Natural killer cell treated with Interleukin-12 subunit alpha and Interleukin-12 subunit beta and Interleukin-15 and Interleukin-18, amount 100 ng/mL, for 72 hours (primary cell): ENCODE measurements at regions not wholly inside any gene's neighbourhood (a gene's known extent, or its start where the extent isn't known, plus 50 kb on each side); places are given as distances from the start of the nearest gene placed in this dataset.

Experiments
- ATAC-seq, 2 donors: fragments of 150-1000 bp; cut with Tn5 transposase in 1 of 2; sonication (Bioruptor Pico), chemical (Tn5 transposase) in 1 of 2; 2 replicates each; pipeline ENCODE4 v1.10.0; 2021
- DNase-seq: peaks from one replicate; pipeline ENCODE4 v3.0.0; 2022; ENCODE audit warnings: low spot score
- H3K27ac Mint-ChIP-seq, 2 donors: 1 replicate in 1 of 2; 2 replicates in 1 of 2; pipeline ENCODE4 v1.8.0; 2022; ENCODE audit warnings: mixed read lengths in 2 of 2, mild to moderate bottlenecking in 1 of 2, moderate library complexity in 1 of 2
- H3K27me3 Mint-ChIP-seq, 2 donors: 1 replicate in 1 of 2; 2 replicates in 1 of 2; pipeline ENCODE4 v1.8.0; 2022; ENCODE audit warnings: mixed read lengths in 2 of 2
- H3K36me3 Mint-ChIP-seq: one replicate; pipeline ENCODE4 v1.8.0; 2022; ENCODE audit warnings: mixed read lengths
- H3K4me1 Mint-ChIP-seq, 2 donors: 1 replicate in 1 of 2; 2 replicates in 1 of 2; pipeline ENCODE4 v1.8.0; 2022; ENCODE audit warnings: low read depth in 2 of 2, mixed read lengths in 2 of 2, mild to moderate bottlenecking in 1 of 2
- H3K4me3 Mint-ChIP-seq: one replicate; pipeline ENCODE4 v1.8.0; 2022; ENCODE audit warnings: mixed read lengths
- H3K9me3 Mint-ChIP-seq: 2 replicates; pipeline ENCODE4 v1.8.0; 2022; ENCODE audit warnings: mixed read lengths

DNA sequence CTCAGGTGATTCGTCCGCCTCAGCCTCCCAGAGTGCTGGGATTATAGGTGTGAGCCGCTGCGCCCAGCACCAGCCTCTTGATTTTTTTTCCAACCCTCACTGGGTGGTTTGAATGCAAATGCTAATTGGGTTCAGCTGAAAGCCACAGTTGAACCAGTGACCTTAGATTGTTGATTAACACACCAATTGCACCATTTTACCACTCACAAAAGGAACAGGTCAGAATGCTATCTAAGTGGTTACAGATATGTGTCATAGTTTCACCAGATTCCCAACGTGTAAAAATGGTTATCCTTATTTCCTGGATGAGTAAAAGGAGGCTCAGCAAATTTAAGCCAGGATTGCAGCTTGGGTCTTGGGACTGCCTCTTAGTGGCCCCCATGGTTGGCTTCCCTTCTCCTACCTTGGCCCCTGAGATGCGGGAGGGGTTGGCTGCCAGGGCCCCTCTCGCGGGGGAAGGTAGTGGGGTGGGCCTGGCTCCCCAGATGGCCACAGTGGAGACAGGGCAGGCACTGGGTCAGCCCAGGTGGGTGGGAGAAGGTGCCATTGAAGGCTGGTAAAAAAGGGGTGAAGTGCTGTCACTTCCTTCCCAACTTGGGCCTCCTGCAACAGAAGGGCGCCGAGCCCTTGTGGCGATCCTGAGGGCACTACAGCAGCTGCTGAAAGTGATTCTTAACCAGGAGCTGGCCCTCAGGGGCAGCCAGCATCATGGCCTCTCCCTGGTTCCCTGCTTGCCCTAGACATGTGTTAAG is 164.9 kb upstream of the HAAO start:
- Mint-ChIP-seq H3K27ac (no peak overlapping the region), H3K36me3 (no peaks in the 10 kb centered on the region), H3K9me3 (no peaks in the 10 kb centered on the region), H3K4me3 (no peak overlapping the region), H3K27me3 (peaks cover 0 to 3% of the 10 kb centered on the region in 2 donors), H3K4me1 (peaks cover 18% of the 10 kb centered on the region in 2 donors)
- DNase-seq (no peak), ATAC-seq (peak in 1 of 2 donors; percentile 42)

- H3K27me3 Mint-ChIP-seq: peaks cover 0 to 3% of the 10 kb centered on the region in 2 donors
- DNase-seq (no peak), ATAC-seq (no peak)
- H3K27ac Mint-ChIP-seq: no peak overlapping the region
- no peak overlapping the region for H3K4me3 Mint-ChIP-seq
- no peaks in the 10 kb centered on the region for H3K36me3 Mint-ChIP-seq
- H3K4me1 Mint-ChIP-seq: peaks cover 6 to 12% of the 10 kb centered on the region in 2 donors
- H3K9me3 Mint-ChIP-seq: no peaks in the 10 kb centered on the region
Observed at GRCh38 chr2:42954227-42954962, 162.0 kb upstream of the HAAO start.

GRCh38 chr2:42953216-42953615 is 160.8 kb upstream of the HAAO start:
- no peaks in the 10 kb centered on the region for H3K36me3 Mint-ChIP-seq
- no peak overlapping the region for H3K4me3 Mint-ChIP-seq
- ATAC-seq: no peak
- no peak overlapping the region for H3K27ac Mint-ChIP-seq
- no peak for DNase-seq
- H3K27me3 Mint-ChIP-seq: peaks cover 0 to 3% of the 10 kb centered on the region in 2 donors
- H3K4me1 Mint-ChIP-seq: peaks cover 6 to 8% of the 10 kb centered on the region in 2 donors
- H3K9me3 Mint-ChIP-seq: no peaks in the 10 kb centered on the region

DNA sequence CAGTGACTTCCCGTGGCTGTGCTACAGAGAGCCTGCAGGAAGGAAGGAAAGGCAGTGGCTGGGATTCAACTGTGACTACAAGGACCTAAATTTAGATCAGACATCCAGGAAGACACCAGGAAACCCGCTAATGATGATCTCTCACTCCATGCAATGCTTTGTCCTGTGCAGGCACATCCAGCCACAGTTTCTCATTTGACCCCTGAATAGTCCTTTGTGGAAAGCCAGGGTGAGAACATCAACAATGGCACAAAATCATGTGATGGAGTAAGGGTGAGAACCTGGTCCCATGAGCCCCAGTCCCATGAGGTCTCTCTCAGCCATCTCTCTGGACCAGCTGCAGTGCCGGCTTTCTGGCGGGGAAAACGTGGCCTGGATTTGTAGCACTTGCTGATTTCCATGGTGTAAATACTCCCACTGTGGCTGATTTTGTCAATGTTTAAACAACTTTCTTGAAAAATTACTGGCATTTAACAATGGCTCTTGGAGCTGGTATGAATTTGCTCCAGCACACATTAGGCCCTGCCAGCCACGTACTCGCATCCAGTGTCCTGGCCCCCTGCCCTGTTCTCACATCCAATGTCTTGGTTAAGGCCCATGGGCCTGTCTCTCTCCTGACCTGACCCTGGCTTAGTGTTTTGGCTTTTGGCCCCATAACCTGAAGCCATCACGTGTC is 159.0 kb upstream of the HAAO start:
- Mint-ChIP-seq H3K27me3 (peaks cover 0 to 3% of the 10 kb centered on the region in 2 donors), H3K36me3 (no peaks in the 10 kb centered on the region), H3K27ac (no peak overlapping the region), H3K4me1 (peaks cover 4 to 6% of the 10 kb centered on the region in 2 donors), H3K9me3 (no peaks in the 10 kb centered on the region), H3K4me3 (no peak overlapping the region)
- no peak for ATAC-seq
- no peak for DNase-seq

DNA sequence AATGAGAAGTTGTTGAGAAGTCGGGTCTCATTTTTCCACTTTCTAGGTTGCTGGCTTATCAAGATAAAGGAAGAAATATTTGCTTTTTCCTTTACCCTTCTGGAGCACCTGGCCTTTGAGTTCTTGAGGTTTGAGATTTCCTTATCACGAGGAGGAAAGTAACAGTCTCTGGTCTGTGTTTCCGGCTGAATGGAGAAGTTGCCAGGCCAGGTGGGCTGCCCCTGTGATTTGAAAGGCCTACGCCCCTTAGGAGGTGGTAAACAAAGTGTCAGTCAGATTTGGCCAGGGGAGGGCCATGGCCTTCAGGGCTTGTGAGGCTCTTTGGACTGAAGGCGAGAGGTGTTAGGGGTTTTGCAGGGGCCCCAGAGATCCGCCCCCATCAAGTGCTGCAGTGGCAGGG is 156.7 kb upstream of the HAAO start:
- ATAC-seq (no peak), DNase-seq (no peak)
- Mint-ChIP-seq H3K4me3 (no peak overlapping the region), H3K9me3 (no peaks in the 10 kb centered on the region), H3K27ac (no peak overlapping the region), H3K36me3 (no peaks in the 10 kb centered on the region), H3K27me3 (peaks cover 0 to 2% of the 10 kb centered on the region in 2 donors), H3K4me1 (peaks cover 4% of the 10 kb centered on the region in 2 donors)

- H3K36me3 Mint-ChIP-seq: no peaks in the 10 kb centered on the region
- ATAC-seq (no peak), DNase-seq (no peak)
- H3K27ac Mint-ChIP-seq: no peak overlapping the region
- no peaks in the 10 kb centered on the region for H3K9me3 Mint-ChIP-seq
- H3K4me3 Mint-ChIP-seq: no peak overlapping the region
- peaks cover 0 to 2% of the 10 kb centered on the region in 2 donors for H3K27me3 Mint-ChIP-seq
- peaks cover 4% of the 10 kb centered on the region in 2 donors for H3K4me1 Mint-ChIP-seq
Observed at GRCh38 chr2:42947809-42948600, 155.6 kb upstream of the HAAO start.

DNA sequence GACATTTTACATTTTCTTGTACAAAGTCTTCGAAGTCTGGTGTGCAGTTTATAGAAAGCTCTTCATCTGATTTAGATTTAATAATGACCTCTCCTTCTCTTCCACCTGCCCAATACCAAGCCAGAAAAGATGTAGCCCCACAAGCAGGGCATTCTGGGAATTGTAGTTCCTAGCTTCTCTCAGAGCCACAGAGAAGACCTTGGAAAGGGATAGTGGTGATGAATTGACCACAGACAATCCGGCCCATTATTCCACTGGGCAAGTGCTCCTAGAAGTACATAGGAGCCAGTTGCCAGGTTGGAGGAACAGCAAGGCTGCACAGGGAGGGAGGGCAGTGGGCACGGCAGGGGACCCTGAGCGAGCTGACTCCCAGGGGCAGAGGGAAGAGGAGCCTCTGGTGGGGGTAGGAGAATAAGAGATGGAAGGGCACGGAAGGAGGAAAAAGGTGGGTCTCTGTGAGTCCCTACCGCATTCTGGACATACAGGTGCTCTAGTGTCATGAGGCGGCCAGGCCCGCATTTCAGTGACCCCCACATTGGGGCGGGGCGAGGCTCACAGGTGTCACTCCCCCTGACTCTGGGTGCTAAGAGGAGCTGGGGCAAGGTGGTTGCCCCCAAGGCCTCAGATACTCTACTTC is 152.5 kb upstream of the HAAO start:
- peak in 1 of 2 donors; percentile 15 for ATAC-seq
- Mint-ChIP-seq H3K27ac (no peak overlapping the region), H3K4me1 (peaks cover 4% of the 10 kb centered on the region in 2 donors), H3K27me3 (peaks cover 2 to 5% of the 10 kb centered on the region in 2 donors), H3K4me3 (no peak overlapping the region), H3K9me3 (no peaks in the 10 kb centered on the region), H3K36me3 (no peaks in the 10 kb centered on the region)
- no peak for DNase-seq

DNA sequence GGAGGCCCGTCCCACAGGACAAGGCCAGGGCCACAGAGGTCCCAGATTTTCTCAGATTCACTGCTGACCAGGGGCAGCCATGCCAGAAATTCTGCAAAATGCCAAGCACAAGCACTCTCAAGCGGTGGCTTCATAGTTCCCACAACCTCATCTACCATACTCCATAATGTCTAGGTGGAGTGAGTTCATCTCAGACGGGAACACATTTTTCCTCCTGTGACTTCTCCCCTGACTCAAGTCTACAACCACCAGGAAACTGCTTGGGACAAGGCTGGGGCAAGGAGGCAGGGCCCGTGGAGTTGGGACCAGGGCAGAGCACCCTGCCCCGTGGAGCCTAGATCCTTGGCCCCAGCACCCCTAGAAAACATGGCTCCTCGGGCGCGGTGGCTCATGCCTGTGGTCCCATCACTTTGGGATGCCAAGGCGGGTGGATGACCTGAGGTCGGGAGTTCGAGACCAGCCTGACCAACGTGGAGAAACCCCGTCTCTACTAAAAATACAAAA is 150.7 kb upstream of the HAAO start:
- Mint-ChIP-seq H3K27ac (no peak overlapping the region), H3K36me3 (no peaks in the 10 kb centered on the region), H3K4me3 (no peak overlapping the region), H3K9me3 (no peaks in the 10 kb centered on the region), H3K27me3 (peaks cover 2 to 5% of the 10 kb centered on the region in 2 donors), H3K4me1 (peaks cover 4% of the 10 kb centered on the region in 2 donors)
- no peak for DNase-seq
- ATAC-seq: no peak

DNA sequence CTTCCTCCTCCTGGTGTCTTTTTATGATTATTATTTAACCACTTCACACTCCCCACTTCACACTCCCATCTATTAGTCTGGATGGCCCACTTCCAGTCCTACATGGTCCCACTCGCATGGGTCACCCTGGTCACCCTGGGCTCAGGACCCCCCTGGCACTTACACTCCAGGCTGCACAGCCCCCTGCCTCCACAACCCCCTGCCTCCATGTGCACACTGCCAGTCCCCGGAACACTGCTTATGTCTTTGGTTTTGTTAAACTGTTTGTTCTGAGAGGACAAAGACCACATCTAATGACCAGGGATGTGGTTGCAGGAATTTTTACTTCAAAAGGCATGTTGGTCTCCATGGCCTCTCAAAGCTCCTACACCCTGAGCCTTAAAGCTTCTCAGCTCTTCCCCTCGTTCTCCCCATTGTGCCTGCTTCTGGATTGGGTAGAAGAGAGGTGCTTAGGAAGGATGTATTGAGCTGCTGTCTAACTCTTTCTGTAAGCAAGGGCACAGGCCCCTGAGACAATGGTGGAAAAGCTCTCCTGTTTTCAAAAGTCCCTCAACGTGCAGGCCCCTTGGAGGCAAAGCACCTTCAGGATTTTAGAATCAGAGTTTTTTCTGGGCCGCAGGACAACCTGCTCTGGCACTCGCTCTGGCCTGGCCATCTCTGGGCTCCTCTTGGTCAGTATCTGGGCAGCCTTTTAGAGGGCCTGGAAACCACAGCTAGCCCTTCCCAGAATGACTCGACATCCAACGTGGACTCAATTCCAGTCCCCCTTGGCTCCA is 150.0 kb upstream of the HAAO start:
- Mint-ChIP-seq H3K4me3 (no peak overlapping the region), H3K27ac (no peak overlapping the region), H3K4me1 (peaks cover 4% of the 10 kb centered on the region in 2 donors), H3K9me3 (no peaks in the 10 kb centered on the region), H3K27me3 (peaks cover 2 to 5% of the 10 kb centered on the region in 2 donors), H3K36me3 (no peaks in the 10 kb centered on the region)
- ATAC-seq: no peak
- DNase-seq: no peak

DNA sequence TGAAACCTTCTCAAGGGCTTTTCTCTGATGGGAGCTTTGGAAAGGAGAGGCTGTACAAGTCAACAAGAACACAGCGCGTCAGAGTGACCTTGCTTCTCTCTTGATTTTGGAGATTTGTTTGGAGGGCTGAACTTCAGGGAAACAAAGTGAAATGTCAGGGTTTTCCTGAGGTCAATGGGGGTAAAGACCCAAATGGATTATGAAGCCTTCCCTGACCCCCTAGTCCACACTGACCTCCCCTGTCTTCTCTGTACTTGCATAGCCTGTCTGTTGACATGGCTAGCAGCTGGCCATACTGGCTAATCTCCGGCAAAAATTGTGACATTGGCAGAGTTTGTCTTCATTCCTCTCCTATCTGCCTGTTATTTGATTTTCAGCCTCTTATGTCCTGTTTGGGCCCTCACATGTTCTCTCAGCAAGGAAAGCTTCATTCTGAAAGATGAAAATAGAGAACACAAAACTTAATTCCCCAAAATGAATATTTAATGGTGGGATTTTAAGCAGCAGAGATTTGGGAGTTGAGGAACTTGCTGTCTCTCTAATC is 149.3 kb upstream of the HAAO start:
- DNase-seq (no peak), ATAC-seq (no peak)
- Mint-ChIP-seq H3K27ac (no peak overlapping the region), H3K4me1 (no peaks in the 10 kb centered on the region), H3K9me3 (no peaks in the 10 kb centered on the region), H3K36me3 (no peaks in the 10 kb centered on the region), H3K27me3 (peaks cover 0 to 5% of the 10 kb centered on the region in 2 donors), H3K4me3 (no peak overlapping the region)

GRCh38 chr2:42939411-42940206 is 147.2 kb upstream of the HAAO start:
- H3K4me1 Mint-ChIP-seq: no peaks in the 10 kb centered on the region
- ATAC-seq (no peak), DNase-seq (no peak)
- peaks cover 0 to 5% of the 10 kb centered on the region in 2 donors for H3K27me3 Mint-ChIP-seq
- H3K9me3 Mint-ChIP-seq: no peaks in the 10 kb centered on the region
- H3K4me3 Mint-ChIP-seq: no peak overlapping the region
- H3K36me3 Mint-ChIP-seq: no peaks in the 10 kb centered on the region
- H3K27ac Mint-ChIP-seq: no peak overlapping the region
